ENCODE measurements at regions not wholly inside any gene's neighbourhood (a gene's known extent, or its start where the extent isn't known, plus 50 kb on each side); places are given as distances from the start of the nearest gene placed in this dataset.

- DNase-seq (ENCODE audit: low read depth in 2 of 2): no peak
Measured at GRCh38 chr14:100438678-100439592, 115.8 kb downstream of the SLC25A47 start.

GRCh38 chr14:100439781-100440180, 116.6 kb downstream of the SLC25A47 start:
- DNase-seq (ENCODE audit: low read depth in 2 of 2): no peak

GRCh38 chr14:100440207-100440631, 117.1 kb downstream of the SLC25A47 start:
- peak in 1 of 2 experiments; percentile 20 for DNase-seq (ENCODE audit: low read depth in 2 of 2)

GRCh38 chr14:100440758-100441203, 117.6 kb downstream of the SLC25A47 start:
- no peak for DNase-seq (ENCODE audit: low read depth in 2 of 2)

- no peak for DNase-seq (ENCODE audit: low read depth in 2 of 2)
Measured at GRCh38 chr14:100441271-100441947, 118.3 kb downstream of the SLC25A47 start.

GRCh38 chr14:100442036-100442435, 118.9 kb downstream of the SLC25A47 start:
- DNase-seq (ENCODE audit: low read depth in 2 of 2): no peak

- no peak for DNase-seq (ENCODE audit: low read depth in 2 of 2)
Measured at GRCh38 chr14:100442498-100443490, 119.7 kb downstream of the SLC25A47 start.

- peak; percentile 31 to 42 for DNase-seq (ENCODE audit: low read depth in 2 of 2)
Measured at GRCh38 chr14:100443603-100444002, 120.5 kb downstream of the SLC25A47 start.

- no peak for DNase-seq (ENCODE audit: low read depth in 2 of 2)
Measured at GRCh38 chr14:100445436-100446088, 122.4 kb downstream of the SLC25A47 start.

GRCh38 chr14:100446572-100446971, 123.4 kb downstream of the SLC25A47 start:
- DNase-seq (ENCODE audit: low read depth in 2 of 2): no peak

GRCh38 chr14:100448376-100448775, 125.2 kb downstream of the SLC25A47 start:
- DNase-seq (ENCODE audit: low read depth in 2 of 2): no peak

- DNase-seq (ENCODE audit: low read depth in 2 of 2): no peak
Measured at GRCh38 chr14:100449225-100449987, 126.3 kb downstream of the SLC25A47 start.

- DNase-seq (ENCODE audit: low read depth in 2 of 2): no peak
Measured at GRCh38 chr14:100450049-100450448, 126.9 kb downstream of the SLC25A47 start.

GRCh38 chr14:100450736-100451135, 127.6 kb downstream of the SLC25A47 start:
- DNase-seq (ENCODE audit: low read depth in 2 of 2): no peak

GRCh38 chr14:100451264-100451663, 128.1 kb downstream of the SLC25A47 start:
- no peak for DNase-seq (ENCODE audit: low read depth in 2 of 2)

GRCh38 chr14:100453930-100454329, 130.8 kb downstream of the SLC25A47 start:
- DNase-seq (ENCODE audit: low read depth in 2 of 2): no peak

- DNase-seq (ENCODE audit: low read depth in 2 of 2): no peak
Measured at GRCh38 chr14:100454437-100454836, 131.3 kb downstream of the SLC25A47 start.

- no peak for DNase-seq (ENCODE audit: low read depth in 2 of 2)
Measured at GRCh38 chr14:100463937-100464336, 123.3 kb downstream of the BEGAIN start.

GRCh38 chr14:100466111-100466856, 120.9 kb downstream of the BEGAIN start:
- DNase-seq (ENCODE audit: low read depth in 2 of 2): no peak

All from fibroblast of skin of left quadriceps (primary cell).